GM18907 (cell line): ENCODE measurements at regions not wholly inside any gene's neighbourhood (a gene's known extent, or its start where the extent isn't known, plus 50 kb on each side); places are given as distances from the start of the nearest gene placed in this dataset.

Experiments
- ATAC-seq: cut with Tn5 transposase; IDR thresholded peaks from one replicate; pipeline ENCODE4 v1.9.1; 2021; ENCODE audit warnings: mild to moderate bottlenecking, moderate library complexity; ENCODE audit not compliant: unreplicated experiment

DNA sequence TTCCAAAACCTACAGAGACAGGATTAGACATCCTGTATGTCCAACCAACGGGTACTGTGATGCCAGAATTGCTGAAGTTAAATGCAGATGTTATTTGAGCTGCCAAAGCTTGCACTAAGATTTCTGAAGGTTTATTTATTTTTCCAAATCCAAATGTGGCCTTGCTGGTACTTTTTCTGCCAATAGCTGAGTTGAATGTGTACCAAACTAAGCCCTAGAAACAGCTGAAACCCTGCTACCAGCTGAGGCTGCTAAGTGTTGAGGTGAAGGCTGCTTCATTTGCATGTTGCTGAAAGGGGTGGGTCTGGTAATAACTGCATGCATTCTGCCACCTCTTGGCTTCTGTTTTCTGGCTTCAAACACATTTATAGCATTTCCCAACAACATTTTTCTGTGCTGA lies 366.5 kb downstream of the FAT4 start:
- ATAC-seq = no peak

DNA sequence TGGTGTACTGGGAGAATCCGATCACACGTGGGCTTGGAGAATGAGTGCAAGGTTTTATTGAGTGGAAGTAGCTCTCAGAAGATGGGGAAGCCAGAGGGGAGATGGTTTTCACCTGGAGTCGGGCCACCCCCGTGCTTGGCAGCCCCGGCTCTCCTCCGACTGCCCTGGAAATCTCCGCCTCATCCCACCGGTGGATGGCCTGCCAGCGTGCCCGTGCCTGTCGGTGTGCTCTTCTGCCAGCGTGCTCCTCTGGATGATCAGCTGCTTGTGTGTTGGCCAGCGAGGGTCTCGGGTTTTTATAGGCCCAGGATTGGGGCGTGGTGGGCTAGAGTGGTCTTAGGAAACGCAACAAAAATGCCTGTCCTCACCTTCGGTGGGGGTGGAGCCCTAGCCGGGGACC lies 368.0 kb downstream of the FAT4 start:
- ATAC-seq = no peak

DNA sequence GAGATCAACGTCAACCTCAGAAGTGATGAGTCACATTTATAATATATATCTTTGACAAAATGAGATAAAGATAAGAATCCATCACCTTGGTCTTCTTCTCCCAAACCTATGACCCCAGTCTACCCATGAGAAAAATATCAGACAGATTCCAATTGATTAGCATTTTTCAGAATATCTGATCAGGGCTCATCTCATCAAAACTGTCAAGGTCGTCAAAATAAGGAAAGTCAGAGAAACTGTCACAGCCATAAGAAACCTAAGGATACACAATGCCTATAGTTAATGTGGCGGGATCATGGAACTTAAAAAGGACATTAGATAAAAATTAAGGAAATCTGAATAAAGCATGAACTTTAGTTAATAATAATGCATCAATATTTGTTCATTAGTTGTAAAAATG lies 374.1 kb downstream of the FAT4 start:
- no peak for ATAC-seq

DNA sequence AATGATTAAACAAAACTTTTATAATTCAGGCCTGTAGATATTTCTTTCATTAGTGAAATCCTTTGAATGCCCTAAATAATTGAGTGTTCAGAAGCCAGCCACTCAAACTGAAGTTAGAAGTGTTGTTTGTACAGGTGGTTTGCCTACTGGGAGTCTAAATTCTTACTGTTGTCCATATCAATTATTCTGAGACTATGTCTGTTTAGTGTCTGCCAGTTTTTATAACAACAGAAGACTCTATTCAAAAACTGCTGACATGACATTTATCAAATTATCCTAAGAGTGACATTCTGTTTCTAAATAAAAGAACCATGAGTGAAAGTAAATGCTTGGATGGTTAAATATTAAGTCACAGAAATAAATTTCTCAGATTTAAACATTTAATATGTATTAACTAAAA lies 375.1 kb downstream of the FAT4 start:
- no peak for ATAC-seq

DNA sequence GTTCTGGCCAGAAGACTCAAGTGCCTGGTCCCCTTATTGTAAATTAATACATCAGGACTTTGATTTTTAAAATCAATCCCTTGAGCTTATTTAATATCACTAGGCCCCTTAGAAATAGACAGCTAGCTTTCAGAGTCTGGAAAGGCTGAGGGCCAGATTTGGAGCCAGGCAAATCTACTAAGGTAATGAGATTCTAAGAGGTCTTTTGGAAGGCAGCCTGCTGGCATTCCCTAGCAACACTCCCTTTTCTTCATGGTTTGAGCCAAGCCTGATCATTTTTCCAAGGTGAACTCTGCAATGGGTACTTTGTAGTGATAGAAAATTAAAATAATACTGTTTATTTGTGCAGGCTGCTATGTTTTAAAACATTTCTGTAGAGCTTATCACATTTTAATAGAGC lies 378.5 kb downstream of the FAT4 start:
- no peak for ATAC-seq

DNA sequence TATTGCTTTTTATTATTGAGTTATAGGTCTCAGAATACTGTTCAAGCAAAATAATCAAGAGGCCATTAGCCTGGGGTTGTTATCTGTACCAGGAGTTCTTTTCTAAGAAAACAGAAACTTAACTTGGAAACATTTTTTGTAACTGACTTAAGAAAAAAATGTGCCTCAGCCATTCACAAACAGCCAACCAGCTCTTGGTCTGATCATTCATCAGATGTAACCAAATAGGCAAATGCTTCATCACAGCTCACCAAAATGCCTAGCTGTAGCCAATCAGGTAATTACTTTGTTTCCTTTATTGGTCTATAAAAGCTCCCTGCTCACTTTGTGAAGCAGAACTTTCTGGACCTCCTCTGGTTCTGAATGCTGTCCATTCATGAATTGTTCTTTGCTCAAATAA lies 387.7 kb downstream of the FAT4 start:
- no peak for ATAC-seq

DNA sequence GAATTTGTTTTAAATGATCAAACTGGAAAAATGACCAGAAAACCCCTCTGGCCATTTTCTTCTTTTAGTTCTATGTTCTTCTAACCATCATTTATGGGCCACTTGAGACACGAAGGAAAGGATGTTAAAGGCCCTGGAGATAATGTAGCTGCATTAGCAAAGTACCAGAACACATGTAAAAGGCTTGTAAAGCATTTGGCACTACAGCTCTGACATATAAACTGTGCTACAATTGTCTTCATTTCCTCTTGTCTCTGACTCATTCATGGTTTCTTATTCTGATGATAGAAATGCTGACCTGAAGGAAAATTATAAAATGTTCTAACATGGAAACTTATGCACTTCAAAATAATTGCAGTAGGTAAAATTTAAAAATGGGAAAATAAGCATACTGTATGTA lies 388.7 kb downstream of the FAT4 start:
- ATAC-seq = no peak

DNA sequence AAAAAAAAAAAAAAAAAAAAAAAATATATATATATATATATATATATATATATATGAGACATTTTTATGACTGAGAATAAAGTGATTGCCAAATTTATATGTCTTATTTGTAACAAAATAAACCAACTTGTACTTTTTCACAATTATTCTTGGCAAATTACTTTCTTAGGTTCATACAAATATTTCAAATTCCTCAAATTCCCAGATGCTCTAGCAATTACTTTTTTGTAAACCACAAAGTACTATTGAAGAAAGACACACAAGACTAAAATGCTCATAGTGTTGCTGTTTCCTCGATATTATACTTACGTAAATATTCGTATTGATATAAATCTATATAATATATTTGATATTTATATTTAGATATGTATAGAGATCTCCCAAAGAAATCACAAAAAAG lies 390.0 kb downstream of the FAT4 start:
- no peak for ATAC-seq

DNA sequence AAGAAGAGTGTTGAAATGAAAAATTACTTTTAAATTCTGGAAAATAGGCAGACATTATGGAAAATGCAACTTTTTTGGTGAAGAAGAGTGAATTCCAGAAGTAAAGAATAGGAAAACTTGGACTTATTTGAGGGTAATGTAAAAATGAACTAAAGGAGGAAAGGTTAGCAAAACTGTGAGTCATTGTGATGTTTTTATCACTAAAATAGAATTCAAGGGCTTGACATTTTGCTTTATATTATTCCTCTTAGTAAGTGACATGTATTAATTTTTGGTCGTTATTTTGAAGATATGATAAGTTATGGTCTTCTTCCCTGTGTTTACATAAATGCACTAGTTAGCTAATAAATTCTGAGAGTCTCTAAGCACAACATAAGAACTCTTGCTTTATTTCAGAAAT lies 390.9 kb downstream of the FAT4 start:
- no peak for ATAC-seq

DNA sequence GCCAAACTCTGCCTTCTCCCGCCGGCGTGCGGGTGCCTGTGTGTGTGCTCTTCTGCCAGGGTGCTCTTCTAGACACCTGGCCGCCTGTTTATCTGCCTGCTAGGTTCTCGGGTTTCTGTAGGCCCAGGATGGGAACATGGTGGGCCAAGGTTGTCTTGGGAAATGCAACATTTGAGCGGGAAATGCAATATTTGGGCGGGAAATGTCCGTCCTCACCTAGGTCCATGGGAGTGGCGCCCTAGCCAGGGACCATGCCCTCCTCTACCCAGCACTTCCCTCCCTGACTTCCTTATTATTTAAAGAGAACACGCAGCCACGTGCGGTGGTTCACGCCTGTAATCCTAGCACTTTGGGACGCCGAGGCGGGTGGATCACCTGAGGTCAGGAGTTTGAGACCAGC lies 392.6 kb downstream of the FAT4 start:
- ATAC-seq = no peak

DNA sequence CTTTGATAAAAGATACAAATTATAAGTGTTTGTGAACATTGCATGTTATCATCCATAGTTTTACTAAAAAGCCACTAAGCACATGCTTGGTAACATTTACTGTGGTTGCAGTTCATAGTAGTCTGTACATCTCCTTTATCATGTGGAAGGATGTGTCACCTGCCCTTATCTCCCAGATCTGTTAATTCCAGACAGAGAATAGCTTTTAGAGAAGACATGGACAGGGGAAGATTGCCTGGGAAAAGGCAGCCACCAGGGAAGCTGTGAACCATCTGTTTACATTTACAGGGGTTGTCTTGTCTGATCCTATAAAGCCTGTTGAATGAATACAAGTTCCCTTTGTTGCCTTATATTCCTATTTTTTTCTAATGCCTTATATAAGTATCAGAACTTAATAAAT lies 396.0 kb downstream of the FAT4 start:
- ATAC-seq = no peak

DNA sequence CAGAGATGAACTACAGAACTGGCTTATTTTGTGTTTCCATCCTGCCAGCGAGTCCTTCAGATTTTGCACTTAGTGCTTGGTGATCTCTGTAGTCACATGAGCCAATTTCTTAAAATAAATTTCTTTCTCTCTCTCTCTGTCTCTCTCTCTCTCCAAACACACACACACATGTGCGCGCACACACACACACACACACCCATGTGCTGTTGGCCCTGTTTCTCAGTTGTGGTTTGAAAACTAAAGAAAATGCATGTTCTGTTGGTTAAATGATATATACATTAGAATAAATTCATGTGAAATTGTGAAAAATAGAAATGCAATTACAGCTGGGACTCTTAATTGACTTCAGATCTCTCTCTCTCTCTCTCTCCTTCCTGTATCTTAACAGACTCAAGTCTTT lies 399.3 kb downstream of the FAT4 start:
- ATAC-seq = no peak

DNA sequence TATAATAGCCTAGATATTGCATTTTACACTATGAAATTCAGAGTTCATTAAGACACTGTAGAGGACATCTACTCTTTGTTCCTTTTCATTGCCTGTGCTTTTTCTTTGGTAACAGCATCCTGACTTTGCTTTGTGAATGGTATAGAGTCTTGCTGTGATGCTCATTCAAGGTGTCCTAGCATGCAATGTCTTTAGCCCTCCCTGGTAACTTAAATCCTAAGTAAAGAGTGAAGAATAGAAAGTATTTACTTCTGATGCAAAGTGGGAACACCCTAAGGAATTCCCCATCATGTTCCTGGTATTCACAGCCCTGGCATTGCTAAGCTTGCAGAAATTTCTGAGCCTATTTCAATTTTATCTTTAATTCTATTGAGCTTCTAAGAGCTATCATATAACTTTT lies 400.1 kb downstream of the FAT4 start:
- no peak for ATAC-seq

DNA sequence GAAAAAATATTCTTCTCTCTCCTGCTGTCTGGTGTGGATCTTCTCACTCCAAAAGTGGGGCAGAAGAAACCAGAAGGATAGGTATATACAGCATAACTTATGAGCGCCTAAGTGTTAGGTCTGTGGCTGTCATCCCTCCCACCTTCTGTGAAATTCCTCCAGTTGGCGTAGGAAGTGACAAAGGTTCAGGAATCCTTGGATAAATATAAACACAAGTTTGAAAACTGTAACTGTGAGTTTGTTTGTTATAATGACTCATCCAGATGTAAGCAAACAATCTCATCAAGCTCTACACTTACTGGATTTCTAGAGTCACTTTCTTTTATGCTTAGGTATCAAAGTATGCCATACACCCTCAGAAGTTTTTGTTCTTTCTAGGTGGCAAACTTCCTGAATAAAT lies 405.2 kb downstream of the FAT4 start:
- ATAC-seq = no peak

DNA sequence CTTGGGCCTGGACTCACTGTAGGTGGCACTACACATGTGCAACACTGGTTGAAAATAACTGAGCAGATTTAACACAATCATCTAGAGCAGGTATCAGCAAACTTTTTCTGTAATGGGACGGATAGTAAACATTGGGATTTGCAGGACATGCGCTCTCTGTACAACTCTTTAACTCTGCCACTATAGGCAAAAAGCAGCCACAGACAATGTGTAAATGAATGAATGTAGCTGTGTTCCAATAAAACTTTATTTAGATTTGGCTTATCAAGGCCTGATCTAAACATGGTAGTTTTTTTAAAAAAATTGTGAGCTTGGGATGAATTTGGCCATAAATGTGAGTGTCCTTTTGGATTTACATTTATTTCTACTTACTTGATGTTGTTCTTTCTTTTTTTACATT lies 407.3 kb downstream of the FAT4 start:
- no peak for ATAC-seq

DNA sequence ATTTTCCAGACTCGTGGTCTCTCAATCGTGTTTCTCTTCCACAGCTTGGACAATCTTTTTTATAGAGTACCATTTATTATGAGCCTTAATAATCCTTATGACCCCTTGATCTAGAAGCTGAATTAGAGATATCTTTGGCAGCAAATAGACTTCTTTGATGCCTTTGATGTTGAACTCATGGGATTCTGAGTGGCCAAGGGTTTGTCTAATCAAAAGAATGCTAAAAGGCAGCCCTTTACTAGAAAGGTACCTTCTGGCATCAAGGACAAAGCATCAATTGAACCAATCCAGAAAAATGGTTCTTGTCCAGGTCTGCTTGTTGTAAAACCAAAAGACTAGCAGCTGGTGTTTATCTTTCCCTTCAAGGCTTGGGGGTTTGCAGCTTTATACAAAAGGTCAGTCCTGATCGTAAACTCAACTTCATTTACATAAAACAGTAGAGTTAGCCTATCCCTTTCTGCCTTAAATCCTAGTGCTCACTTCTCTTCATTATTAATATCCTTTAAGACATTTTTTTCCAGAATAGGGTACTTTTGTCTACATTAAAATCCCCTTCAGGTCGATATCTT lies 411.3 kb downstream of the FAT4 start:
- ATAC-seq = no peak

DNA sequence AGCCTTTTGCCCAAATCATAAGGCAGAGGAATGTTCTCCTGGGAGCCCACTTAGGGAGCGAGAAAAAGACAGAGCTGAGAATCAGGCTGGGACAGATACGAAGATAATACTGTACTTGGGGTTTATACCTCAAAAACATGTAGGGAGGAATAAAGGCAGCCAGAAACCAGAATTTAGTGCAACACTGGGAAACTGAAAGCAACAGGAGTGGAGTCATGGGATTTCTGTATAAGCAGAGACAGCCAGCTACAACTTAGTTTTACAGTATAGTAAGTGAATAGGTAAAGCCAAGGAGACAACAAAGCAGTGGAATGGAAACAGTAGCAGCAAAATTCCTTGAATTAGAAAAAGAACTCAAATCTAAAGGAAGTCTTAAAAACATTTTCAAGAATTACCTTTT lies 413.2 kb downstream of the FAT4 start:
- ATAC-seq = no peak

DNA sequence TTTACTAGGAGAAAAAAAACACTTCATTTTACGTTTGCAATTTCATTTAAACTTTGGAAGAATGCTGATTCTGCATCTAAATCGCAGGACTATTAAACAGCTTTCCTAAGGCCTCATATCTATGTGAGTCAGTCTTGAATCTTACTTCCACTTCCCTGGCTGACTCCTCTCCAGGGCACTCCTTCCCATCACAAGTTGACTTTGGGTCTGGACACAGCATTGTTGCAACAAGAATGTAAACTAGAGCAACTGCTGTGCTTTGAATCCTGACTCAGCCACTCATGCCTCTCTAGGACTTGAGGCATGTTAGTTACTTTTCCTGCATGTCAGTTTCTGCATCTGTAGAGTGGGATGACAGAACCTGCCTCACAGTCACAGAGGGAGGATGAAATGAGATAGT lies 413.8 kb downstream of the FAT4 start:
- no peak for ATAC-seq

DNA sequence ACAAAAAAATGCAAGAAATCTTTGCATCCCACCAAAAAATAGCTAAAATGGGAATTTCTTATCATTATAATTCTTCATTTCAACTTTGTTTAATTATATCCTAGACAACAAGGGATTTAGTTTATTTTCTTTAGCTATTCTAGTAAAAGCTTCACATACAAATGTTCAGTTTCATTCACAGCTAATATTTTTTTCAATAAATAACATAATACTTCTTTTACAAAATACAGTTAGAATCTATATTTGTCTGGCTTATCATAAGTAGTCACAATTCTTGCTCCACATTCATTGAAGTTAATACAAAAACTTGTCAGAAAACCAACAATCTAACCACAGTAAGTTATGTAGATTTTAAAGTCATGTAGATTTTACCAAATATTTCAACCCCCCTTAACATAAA lies 414.4 kb downstream of the FAT4 start:
- no peak for ATAC-seq

DNA sequence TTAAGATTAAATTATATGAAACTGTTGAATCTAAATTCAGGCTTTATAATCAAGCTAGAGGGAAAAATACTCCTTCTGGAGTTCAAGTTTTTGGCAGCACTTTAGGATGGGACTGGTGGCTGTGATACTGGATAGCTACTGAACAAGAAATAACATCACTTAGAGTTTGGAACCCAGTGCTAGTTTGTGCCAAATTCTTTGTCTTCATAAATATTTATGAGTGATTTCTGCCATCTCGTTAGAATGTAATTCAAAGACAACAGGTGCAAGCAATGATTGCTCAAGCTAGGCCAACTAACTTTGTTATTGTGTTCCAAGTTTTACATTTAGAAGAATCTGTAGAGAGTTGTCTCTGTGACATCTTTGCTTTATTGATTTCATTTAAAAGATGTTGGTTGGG lies 417.9 kb downstream of the FAT4 start:
- ATAC-seq = no peak

DNA sequence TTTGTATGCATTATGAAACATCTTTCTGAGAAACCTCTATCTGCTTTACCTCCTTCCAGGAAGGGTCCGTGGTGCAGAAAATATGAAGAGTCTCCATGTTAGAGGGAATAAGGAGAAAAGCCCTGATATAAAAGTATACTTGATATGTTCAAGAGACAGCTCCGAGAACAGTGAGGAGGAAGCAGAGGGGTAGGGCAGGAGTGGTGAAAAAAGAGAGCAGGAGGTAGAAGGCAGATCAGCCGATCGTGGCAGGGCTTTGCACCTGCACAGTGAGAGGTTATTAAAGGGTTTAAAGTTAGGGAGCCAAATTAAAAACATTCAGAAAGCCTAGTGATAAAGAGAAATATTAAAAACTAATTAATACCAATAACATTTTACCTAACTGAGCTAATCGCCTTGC lies 419.7 kb downstream of the FAT4 start:
- no peak for ATAC-seq

DNA sequence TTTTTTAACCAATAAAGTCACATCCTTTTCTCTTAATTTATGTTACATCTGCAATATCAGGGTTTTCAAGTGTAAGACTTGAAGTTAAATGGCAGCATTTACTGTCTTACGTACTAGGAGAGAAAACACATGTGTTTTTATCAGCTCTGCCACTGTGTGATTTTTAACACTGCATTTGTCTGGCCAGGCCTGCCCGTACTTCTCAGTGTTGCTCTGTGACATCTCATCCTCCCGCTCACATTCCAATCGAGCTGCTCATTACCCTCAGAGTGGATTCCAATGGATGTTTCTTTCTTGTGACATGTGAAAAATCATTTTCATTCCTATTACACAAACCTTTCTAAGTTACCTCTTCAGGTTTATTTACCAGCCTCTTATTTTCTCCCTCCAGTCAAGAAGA lies 420.3 kb downstream of the FAT4 start:
- no peak for ATAC-seq

DNA sequence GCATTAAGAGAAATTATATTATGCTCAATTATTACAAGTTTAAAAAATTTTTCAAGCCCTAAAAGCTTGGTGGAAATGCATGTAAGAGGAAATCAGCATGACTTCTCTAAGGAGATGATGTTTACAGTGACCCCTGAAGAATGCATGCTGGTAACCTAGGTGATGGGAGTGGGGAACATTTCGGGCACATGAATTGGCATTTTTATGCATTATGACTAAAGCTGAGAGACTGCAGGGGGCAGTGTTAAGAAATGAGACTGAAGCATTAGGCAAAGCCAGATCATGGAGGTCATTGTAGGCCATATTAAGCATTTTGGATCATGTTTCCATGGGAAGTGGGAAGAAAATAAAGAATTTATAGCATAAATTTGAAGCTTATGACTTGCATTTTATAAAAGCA lies 421.3 kb downstream of the FAT4 start:
- ATAC-seq = no peak

DNA sequence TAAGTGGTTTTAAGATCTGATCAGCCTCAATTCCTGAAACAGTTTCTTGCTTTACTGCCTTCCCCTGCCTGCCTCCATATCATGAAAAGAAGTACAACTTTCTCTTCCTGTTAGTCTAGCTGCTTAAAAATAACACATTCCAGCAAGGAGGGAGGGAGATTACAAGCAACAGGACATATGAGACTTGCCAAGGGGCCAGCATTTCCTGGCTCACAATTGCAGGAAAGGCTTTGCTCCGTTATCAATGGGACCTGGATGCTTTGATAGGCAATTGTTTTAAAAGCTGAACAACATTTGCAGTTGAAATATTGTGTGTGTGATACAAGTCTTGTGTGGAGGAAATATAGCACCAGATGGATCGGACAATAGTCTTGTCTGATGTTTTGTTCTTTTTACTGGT lies 425.0 kb downstream of the FAT4 start:
- no peak for ATAC-seq
